ENCODE measurements at regions not wholly inside any gene's neighbourhood (a gene's known extent, or its start where the extent isn't known, plus 50 kb on each side); places are given as distances from the start of the nearest gene placed in this dataset.
"Not testable (repeated sequence)": the region's sequence is repeated elsewhere in the genome, so short reads cannot be mapped to it uniquely, and the experiment has no call there.

DNA sequence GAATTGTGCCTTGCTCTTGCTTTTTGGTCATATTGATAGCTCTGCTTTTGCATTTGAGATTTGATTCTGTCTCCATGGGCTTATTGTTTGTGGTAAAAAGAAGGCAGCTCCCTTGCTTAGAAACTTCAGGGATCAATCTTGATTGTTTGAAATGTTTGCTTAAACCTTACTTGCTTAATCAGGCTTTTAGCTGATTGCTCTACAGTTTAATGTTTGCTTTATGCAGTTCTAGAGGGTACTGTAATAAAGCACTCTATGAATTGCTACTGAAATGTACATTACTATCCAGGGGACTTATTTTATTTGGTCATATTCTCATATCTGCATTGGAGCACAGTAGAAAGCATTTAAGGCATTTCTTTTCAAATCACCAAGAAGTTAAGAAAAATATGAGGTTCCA, 545.4 kb upstream of the HS3ST5 start:
- TF ChIP-seq, protein P1, sequence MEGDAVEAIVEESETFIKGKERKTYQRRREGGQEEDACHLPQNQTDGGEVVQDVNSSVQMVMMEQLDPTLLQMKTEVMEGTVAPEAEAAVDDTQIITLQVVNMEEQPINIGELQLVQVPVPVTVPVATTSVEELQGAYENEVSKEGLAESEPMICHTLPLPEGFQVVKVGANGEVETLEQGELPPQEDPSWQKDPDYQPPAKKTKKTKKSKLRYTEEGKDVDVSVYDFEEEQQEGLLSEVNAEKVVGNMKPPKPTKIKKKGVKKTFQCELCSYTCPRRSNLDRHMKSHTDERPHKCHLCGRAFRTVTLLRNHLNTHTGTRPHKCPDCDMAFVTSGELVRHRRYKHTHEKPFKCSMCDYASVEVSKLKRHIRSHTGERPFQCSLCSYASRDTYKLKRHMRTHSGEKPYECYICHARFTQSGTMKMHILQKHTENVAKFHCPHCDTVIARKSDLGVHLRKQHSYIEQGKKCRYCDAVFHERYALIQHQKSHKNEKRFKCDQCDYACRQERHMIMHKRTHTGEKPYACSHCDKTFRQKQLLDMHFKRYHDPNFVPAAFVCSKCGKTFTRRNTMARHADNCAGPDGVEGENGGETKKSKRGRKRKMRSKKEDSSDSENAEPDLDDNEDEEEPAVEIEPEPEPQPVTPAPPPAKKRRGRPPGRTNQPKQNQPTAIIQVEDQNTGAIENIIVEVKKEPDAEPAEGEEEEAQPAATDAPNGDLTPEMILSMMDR (IDR thresholded peaks at IDR 0.05; ENCODE audit: low read depth, low read length) = no peak
- no peaks in the 10 kb centered on the region for H3K4me1 ChIP-seq
- DNase-seq = no peak
- H3K36me3 ChIP-seq = no peaks in the 10 kb centered on the region
- H3K27me3 ChIP-seq = no peaks in the 10 kb centered on the region
- H3K4me3 ChIP-seq (ENCODE audit: low read depth, low read length) = no peak overlapping the region
- no peaks in the 10 kb centered on the region for H3K9me3 ChIP-seq

DNA sequence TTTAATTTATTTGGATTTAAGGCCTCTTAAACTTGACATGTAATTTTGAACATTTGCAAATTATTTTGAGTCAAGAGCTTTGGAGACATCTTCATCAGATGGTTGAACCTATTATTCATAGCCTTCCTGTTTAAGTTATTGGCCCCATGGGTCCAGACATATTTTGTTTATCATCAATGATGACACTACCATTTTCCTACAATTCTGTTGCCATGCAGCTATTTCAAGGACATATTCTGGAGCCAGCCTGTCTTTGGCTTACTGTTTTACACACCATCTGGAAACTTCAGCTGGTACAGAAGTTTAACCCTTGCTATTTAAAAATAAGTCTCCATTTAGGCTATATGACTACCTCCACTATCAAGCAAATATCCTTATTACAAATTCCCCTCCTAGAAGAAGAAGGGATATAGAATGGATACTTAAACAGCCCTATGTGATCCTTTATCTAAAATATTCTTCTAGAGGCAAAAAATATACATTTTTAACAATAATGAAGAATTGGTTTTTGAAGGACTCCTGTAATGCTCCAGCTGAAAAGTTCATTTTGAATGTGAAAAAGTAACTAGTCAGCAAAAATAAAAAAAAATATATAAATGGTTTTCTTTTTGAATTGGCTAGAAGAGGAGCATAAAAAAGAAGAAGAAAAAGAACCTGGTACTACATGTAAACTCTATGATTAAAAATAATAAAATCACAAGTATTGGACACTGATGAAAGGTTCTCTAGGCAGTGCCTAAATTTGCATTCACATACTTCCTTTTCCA, 544.0 kb upstream of the HS3ST5 start:
- Histone ChIP-seq H3K9me3 (no peaks in the 10 kb centered on the region), H3K4me3 (ENCODE audit: low read depth, low read length) (no peak overlapping the region), H3K27me3 (no peaks in the 10 kb centered on the region), H3K36me3 (no peaks in the 10 kb centered on the region), H3K4me1 (no peaks in the 10 kb centered on the region)
- no peak for DNase-seq
- TF ChIP-seq, protein P1 (IDR thresholded peaks at IDR 0.05; ENCODE audit: low read depth, low read length) = no peak

DNA sequence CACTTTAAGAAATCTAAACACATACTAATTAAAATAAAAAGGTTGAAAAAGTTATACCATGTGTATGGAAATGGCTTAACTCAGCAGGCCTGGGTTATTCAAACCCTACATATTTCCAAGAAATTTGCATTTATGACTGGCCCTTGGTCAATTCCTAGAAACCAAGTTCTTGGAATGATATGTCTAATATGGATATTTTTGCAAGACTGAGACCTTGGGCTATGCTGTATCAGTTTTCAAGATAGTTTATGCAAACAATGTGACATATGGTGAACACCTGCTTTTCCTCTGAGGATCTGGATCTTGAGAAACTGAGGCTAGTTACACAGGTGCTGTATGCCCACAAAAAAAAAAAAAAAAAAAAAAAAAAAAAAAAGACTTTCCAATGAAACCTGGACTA, 536.9 kb upstream of the HS3ST5 start:
- DNase-seq = no peak
- 0 out of 2 replicates have a peak, but pooled peaks cover 2% of the 10 kb centered on the region for H3K4me1 ChIP-seq
- TF ChIP-seq, protein P1 (IDR thresholded peaks at IDR 0.05; ENCODE audit: low read depth, low read length) = no peak
- no peaks in the 10 kb centered on the region for H3K36me3 ChIP-seq
- no peaks in the 10 kb centered on the region for H3K27me3 ChIP-seq
- H3K4me3 ChIP-seq (ENCODE audit: low read depth, low read length) = no peak overlapping the region
- no peaks in the 10 kb centered on the region for H3K9me3 ChIP-seq

DNA sequence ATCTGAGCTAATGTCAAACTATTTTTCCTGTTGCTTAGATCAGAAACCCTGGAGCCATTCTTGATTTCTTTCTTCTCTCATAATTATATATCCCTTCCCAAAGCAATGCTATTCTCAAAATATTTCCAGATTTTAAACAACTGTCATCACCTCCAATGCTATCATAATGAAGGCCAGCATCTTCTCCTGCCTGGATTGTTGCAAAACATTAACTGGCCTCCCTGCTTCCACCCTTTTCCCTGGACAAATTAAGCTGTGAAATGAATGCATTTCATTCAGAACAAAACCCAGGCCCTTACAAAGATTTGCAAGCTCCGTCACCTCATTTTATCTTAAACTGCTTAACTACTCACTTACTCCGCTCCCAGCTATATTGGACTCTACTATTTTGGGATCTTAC, 535.3 kb upstream of the HS3ST5 start:
- H3K36me3 ChIP-seq = no peaks in the 10 kb centered on the region
- no peak for DNase-seq
- no peaks in the 10 kb centered on the region for H3K27me3 ChIP-seq
- H3K4me3 ChIP-seq (ENCODE audit: low read depth, low read length) = no peak overlapping the region
- TF ChIP-seq, protein P1 (IDR thresholded peaks at IDR 0.05; ENCODE audit: low read depth, low read length) = no peak
- H3K9me3 ChIP-seq = no peaks in the 10 kb centered on the region
- 0 out of 2 replicates have a peak, but pooled peaks cover 2% of the 10 kb centered on the region for H3K4me1 ChIP-seq

DNA sequence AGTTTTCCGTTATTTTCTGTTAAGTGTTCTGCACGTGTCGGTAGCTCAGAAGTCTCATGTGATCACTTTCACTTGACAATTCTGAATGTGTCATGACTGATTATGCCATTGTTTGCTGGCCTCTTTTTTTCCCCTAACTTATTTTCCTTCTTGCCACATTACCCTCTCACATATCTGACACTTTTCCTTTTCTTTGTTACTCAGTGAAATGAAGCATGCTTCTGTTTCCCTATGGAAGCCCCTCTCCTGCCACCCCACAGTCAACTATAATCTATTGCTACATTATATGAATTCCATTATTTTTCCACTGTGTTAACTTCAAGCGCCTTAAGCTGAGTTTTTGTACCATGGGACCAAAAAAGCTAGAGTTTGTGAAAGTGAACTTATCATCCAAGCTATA, 531.6 kb upstream of the HS3ST5 start:
- no peak overlapping the region for H3K4me3 ChIP-seq (ENCODE audit: low read depth, low read length)
- H3K27me3 ChIP-seq = no peaks in the 10 kb centered on the region
- no peak for DNase-seq
- 0 out of 2 replicates have a peak, but pooled peaks cover 2% of the 10 kb centered on the region for H3K4me1 ChIP-seq
- H3K36me3 ChIP-seq = no peaks in the 10 kb centered on the region
- H3K9me3 ChIP-seq = no peaks in the 10 kb centered on the region
- TF ChIP-seq, protein P1 (IDR thresholded peaks at IDR 0.05; ENCODE audit: low read depth, low read length) = no peak

DNA sequence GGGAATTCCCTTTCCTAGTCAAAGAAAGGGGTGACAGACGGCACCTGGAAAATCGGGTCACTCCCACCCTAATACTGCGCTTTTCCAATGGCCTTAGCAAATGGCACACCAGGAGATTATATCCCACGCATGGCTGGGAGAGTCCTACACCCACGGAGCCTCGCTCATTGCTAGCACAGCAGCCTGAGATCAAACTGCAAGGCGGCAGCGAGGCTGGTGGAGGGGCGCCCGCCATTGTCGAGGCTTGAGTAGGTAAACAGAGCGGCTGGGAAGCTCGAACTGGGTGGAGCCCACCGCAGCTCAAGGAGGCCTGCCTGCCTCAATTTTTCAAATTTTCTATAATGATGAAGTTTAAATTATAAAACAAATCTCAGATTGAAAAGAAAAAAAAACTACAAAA, 522.7 kb upstream of the HS3ST5 start:
- not testable (repeated sequence) for H3K4me3 ChIP-seq (ENCODE audit: low read depth, low read length); DNase-seq; H3K36me3 ChIP-seq; H3K27me3 ChIP-seq; H3K9me3 ChIP-seq
- peaks cover 11% of the 10 kb centered on the region for H3K4me1 ChIP-seq
